HL-60 (cell line): ENCODE measurements at regions not wholly inside any gene's neighbourhood (a gene's known extent, or its start where the extent isn't known, plus 50 kb on each side); places are given as distances from the start of the nearest gene placed in this dataset.

Experiments used
- GABPA ChIP-seq: IDR thresholded peaks from 2 replicates; pipeline ENCODE4 v1.6.1; 2012; ENCODE audit warnings: low read depth
- POLR2AphosphoS5 ChIP-seq: IDR thresholded peaks from 2 replicates; pipeline ENCODE4 v1.6.1; 2012; ENCODE audit warnings: low read depth
- TF ChIP-seq, protein P1 (sequence below): IDR thresholded peaks from 2 replicates; pipeline ENCODE4 v1.6.1; 2012; ENCODE audit warnings: low read depth; ENCODE audit not compliant: insufficient replicate concordance
- TF ChIP-seq, protein P2 (sequence below): IDR thresholded peaks from one replicate; pipeline ENCODE4 v1.5.1; 2011; ENCODE audit warnings: low read length, control low read depth, inconsistent platforms; ENCODE audit not compliant: insufficient read depth

DNA sequence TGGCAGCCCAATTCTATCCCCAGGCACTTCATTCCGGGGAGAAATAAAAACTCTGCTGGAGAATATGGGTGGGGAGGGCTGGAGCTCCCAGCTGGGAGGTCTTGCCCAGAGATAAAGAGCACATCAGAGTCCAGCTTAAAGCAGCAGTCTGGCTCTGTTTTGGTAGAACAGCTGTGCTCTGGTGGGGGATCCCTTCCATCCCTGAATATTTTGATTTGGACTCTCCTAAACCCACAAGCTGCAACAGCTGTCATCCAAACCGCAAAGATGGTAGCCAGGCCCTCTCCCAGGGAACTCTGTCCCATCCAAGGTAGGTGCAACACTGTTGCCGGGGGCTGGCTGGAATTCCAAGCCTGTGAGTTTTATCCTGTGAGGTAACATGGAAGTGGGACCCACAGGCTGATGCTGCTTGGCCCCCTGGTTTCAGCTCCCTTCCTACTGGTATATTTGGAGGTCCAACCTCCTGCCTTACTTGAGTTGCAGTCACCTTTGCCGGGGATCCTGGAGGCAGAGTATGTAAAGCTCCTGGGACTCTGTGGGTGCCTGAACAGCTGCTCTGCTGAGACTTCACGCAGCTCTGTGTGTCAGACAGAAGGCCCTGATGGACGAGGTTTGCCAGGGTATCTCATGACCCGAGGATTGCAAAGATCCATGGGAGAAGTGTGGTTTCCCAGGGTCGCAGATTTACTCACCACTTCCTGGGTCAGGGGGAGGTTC lies 203.5 kb upstream of the ITM2A start:
- TF ChIP-seq, protein P1, sequence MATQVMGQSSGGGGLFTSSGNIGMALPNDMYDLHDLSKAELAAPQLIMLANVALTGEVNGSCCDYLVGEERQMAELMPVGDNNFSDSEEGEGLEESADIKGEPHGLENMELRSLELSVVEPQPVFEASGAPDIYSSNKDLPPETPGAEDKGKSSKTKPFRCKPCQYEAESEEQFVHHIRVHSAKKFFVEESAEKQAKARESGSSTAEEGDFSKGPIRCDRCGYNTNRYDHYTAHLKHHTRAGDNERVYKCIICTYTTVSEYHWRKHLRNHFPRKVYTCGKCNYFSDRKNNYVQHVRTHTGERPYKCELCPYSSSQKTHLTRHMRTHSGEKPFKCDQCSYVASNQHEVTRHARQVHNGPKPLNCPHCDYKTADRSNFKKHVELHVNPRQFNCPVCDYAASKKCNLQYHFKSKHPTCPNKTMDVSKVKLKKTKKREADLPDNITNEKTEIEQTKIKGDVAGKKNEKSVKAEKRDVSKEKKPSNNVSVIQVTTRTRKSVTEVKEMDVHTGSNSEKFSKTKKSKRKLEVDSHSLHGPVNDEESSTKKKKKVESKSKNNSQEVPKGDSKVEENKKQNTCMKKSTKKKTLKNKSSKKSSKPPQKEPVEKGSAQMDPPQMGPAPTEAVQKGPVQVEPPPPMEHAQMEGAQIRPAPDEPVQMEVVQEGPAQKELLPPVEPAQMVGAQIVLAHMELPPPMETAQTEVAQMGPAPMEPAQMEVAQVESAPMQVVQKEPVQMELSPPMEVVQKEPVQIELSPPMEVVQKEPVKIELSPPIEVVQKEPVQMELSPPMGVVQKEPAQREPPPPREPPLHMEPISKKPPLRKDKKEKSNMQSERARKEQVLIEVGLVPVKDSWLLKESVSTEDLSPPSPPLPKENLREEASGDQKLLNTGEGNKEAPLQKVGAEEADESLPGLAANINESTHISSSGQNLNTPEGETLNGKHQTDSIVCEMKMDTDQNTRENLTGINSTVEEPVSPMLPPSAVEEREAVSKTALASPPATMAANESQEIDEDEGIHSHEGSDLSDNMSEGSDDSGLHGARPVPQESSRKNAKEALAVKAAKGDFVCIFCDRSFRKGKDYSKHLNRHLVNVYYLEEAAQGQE: no peak
- TF ChIP-seq, protein P2, sequence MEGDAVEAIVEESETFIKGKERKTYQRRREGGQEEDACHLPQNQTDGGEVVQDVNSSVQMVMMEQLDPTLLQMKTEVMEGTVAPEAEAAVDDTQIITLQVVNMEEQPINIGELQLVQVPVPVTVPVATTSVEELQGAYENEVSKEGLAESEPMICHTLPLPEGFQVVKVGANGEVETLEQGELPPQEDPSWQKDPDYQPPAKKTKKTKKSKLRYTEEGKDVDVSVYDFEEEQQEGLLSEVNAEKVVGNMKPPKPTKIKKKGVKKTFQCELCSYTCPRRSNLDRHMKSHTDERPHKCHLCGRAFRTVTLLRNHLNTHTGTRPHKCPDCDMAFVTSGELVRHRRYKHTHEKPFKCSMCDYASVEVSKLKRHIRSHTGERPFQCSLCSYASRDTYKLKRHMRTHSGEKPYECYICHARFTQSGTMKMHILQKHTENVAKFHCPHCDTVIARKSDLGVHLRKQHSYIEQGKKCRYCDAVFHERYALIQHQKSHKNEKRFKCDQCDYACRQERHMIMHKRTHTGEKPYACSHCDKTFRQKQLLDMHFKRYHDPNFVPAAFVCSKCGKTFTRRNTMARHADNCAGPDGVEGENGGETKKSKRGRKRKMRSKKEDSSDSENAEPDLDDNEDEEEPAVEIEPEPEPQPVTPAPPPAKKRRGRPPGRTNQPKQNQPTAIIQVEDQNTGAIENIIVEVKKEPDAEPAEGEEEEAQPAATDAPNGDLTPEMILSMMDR: no peak
- TF ChIP-seq POLR2AphosphoS5: no peak
- no peak for TF ChIP-seq GABPA
